Heart left ventricle (tissue), 13 donors: ENCODE measurements at regions not wholly inside any gene's neighbourhood (a gene's known extent, or its start where the extent isn't known, plus 50 kb on each side); places are given as distances from the start of the nearest gene placed in this dataset.

Experiments
- CTCF ChIP-seq, 12 donors: fragments of 200-600 bp; sonication (generic) in 4 of 12; IDR thresholded peaks; one replicate each; pipeline versions ENCODE4 v1.5.0 to v1.8.0; 2018 to 2022; ENCODE audit warnings: antibody characterized with exemption in 12 of 12, mild to moderate bottlenecking in 5 of 12
- POLR2A ChIP-seq, 2 donors: fragments of 450-650 bp; IDR thresholded peaks; one replicate each; pipeline ENCODE4 v1.6.1; 2017; ENCODE audit warnings: antibody characterized with exemption in 2 of 2, mild to moderate bottlenecking in 2 of 2, moderate library complexity in 2 of 2
- donor health status: ischemic (EF 13 %, LVEDD 7.1; RV severe dilation, severe dysfunction).
- donor health status: DM: no; HTN: yes; CAD: no.
- donor health status: DM: no; HTN: no; CAD: no.
- donor health status: ischemic (EF 25% LVEDD 6.9; RV normal size, moderate dysfunction).
- donor health status: ischemic (EF 25% LVEDD 5.7; RV mildly dilated, moderate dysfunction).
- donor health status: ischemic (EF 35%, LVEDD 5.7; RV mildly dilated, moderate dysfunction).
- donor health status: nonischemic (EF 11% LVEDD 7.7; RV severe dilation, severe dysfunction).
- donor health status: DM: yes; HTN: yes; CAD: no.
- donor health status: PGD.
- donor health status: ischemic (EF 29% LVEDD 5.4; RV normal size, mild dysfunction).
- donor health status: nonischemic (EF 23%, LVEDD 6.1; RV moderate dilation, normal function).

GRCh38 chr17:70920416-70920815, 751.1 kb downstream of the KCNJ2 start:
- TF ChIP-seq CTCF (IDR thresholded peaks at IDR 0.05) = no peak
- no peak for TF ChIP-seq POLR2A (IDR thresholded peaks at IDR 0.05)
